H9 (cell line): ENCODE measurements at regions not wholly inside any gene's neighbourhood (a gene's known extent, or its start where the extent isn't known, plus 50 kb on each side); places are given as distances from the start of the nearest gene placed in this dataset.

Experiments used
- DNase-seq: peaks from one replicate; pipeline ENCODE4 v3.0.0-alpha.2; 2017
- H2AFZ ChIP-seq: one replicate; pipeline ENCODE4 v1.6.1; 2013; ENCODE audit warnings: mild to moderate bottlenecking, low read length, control low read depth, moderate library complexity
- H2AK5ac ChIP-seq: 2 replicates; pipeline ENCODE4 v1.6.1; 2013; ENCODE audit warnings: low read length, control low read depth, mixed read lengths; ENCODE audit not compliant: insufficient read length
- H2BK120ac ChIP-seq: one replicate; pipeline ENCODE4 v1.6.1; 2013; ENCODE audit warnings: low read depth, mild to moderate bottlenecking, low read length, control low read depth, inconsistent platforms; ENCODE audit not compliant: poor library complexity, severe bottlenecking
- H2BK12ac ChIP-seq: 2 replicates; pipeline ENCODE4 v1.6.1; 2013; ENCODE audit warnings: low read length, control low read depth, mixed read lengths, low read depth; ENCODE audit not compliant: insufficient read length
- H2BK15ac ChIP-seq: 2 replicates; pipeline ENCODE4 v1.6.1; 2013; ENCODE audit warnings: low read depth, low read length, control low read depth
- H2BK20ac ChIP-seq: one replicate; pipeline ENCODE4 v1.6.1; 2013; ENCODE audit warnings: low read depth, mild to moderate bottlenecking, low read length, control low read depth, inconsistent platforms; ENCODE audit not compliant: poor library complexity, severe bottlenecking
- H2BK5ac ChIP-seq: 2 replicates; pipeline ENCODE4 v1.6.1; 2013; ENCODE audit warnings: low read length, control low read depth, mixed read lengths; ENCODE audit not compliant: insufficient read length
- H3K14ac ChIP-seq: 2 replicates; pipeline ENCODE4 v1.6.1; 2013; ENCODE audit warnings: low read length, control low read depth; ENCODE audit not compliant: insufficient read depth
- H3K18ac ChIP-seq: 2 replicates; pipeline ENCODE4 v1.6.1; 2013; ENCODE audit warnings: low read depth, mild to moderate bottlenecking, mixed read lengths, low read length, control low read depth; ENCODE audit not compliant: insufficient read length
- H3K23ac ChIP-seq: 2 replicates; pipeline ENCODE4 v1.6.1; 2013; ENCODE audit warnings: low read length, control low read depth, mixed read lengths, low read depth; ENCODE audit not compliant: insufficient read length
- H3K23me2 ChIP-seq: 2 replicates; pipeline ENCODE4 v1.6.1; 2013; ENCODE audit warnings: low read depth, mild to moderate bottlenecking, mixed read lengths, low read length, control low read depth; ENCODE audit not compliant: insufficient read length, poor library complexity, severe bottlenecking
- H3K27ac ChIP-seq: 2 replicates; pipeline ENCODE4 v1.5.1; 2013; ENCODE audit warnings: low read length, control low read depth, mixed read lengths, low read depth; ENCODE audit not compliant: insufficient read length
- H3K27me3 ChIP-seq: 2 replicates; pipeline ENCODE4 v1.6.1; 2013; ENCODE audit warnings: low read length, control low read depth, inconsistent platforms; ENCODE audit not compliant: insufficient read depth
- H3K4ac ChIP-seq: 2 replicates; pipeline ENCODE4 v1.6.1; 2013; ENCODE audit warnings: low read depth, mild to moderate bottlenecking, control low read depth, inconsistent platforms, low read length, moderate library complexity
- H3K4me1 ChIP-seq: 2 replicates; pipeline ENCODE4 v1.6.1; 2013; ENCODE audit warnings: low read length, control low read depth, inconsistent platforms; ENCODE audit not compliant: insufficient read depth
- H3K4me2 ChIP-seq: 2 replicates; pipeline ENCODE4 v1.6.1; 2013; ENCODE audit warnings: low read length, control low read depth, mixed read lengths; ENCODE audit not compliant: insufficient read length, insufficient read depth
- H3K56ac ChIP-seq: 2 replicates; pipeline ENCODE4 v1.6.1; 2013; ENCODE audit warnings: low read depth, mild to moderate bottlenecking, mixed read lengths, low read length, control low read depth; ENCODE audit not compliant: insufficient read length
- H3K79me1 ChIP-seq: 2 replicates; pipeline ENCODE4 v1.6.1; 2013; ENCODE audit warnings: low read depth, mild to moderate bottlenecking, moderate library complexity, low read length, control low read depth, inconsistent platforms; ENCODE audit not compliant: insufficient read depth, poor library complexity, severe bottlenecking
- H3K79me2 ChIP-seq: 2 replicates; pipeline ENCODE4 v1.6.1; 2013; ENCODE audit warnings: low read length, control low read depth, inconsistent platforms; ENCODE audit not compliant: insufficient read depth
- H3K9ac ChIP-seq: 2 replicates; pipeline ENCODE4 v1.6.1; 2013; ENCODE audit warnings: low read length, control low read depth, mixed read lengths; ENCODE audit not compliant: insufficient read length; ENCODE audit errors: extremely low read depth
- H3K9me3 ChIP-seq: one replicate; pipeline ENCODE4 v1.6.1; 2013; ENCODE audit warnings: low read depth, low read length, inconsistent platforms; ENCODE audit not compliant: control insufficient read depth
- H3T11ph ChIP-seq: one replicate; pipeline ENCODE4 v1.6.1; 2013; ENCODE audit warnings: mild to moderate bottlenecking, low read length, control low read depth, inconsistent platforms
- H4K20me1 ChIP-seq: one replicate; pipeline ENCODE4 v1.6.1; 2013; ENCODE audit not compliant: control insufficient read depth, insufficient read length, insufficient read depth
- H4K5ac ChIP-seq: 2 replicates; pipeline ENCODE4 v1.6.1; 2013; ENCODE audit warnings: low read depth, mild to moderate bottlenecking, mixed read lengths, low read length, control low read depth; ENCODE audit not compliant: insufficient read length
- H4K8ac ChIP-seq: replicated peaks from 2 replicates; pipeline ENCODE4 v1.6.1; 2013; ENCODE audit warnings: low read length, control low read depth, mixed read lengths, low read depth; ENCODE audit not compliant: insufficient read length
- H4K91ac ChIP-seq: 2 replicates; pipeline ENCODE4 v1.6.1; 2013; ENCODE audit warnings: low read depth, mild to moderate bottlenecking, moderate library complexity, mixed read lengths, low read length, control low read depth; ENCODE audit not compliant: insufficient read length
- H3K27ac Mint-ChIP-seq, 3 experiments: 2 replicates in 2 of 3; 3 replicates in 1 of 3; pipeline ENCODE4 v1.8.0; 2020 to 2021; ENCODE audit warnings: mixed read lengths in 3 of 3, mild to moderate bottlenecking in 1 of 3, moderate library complexity in 1 of 3
- H3K27me3 Mint-ChIP-seq: 2 replicates; pipeline ENCODE4 v1.8.0; 2021; ENCODE audit warnings: low read depth, mild to moderate bottlenecking, moderate library complexity, mixed read lengths
- H3K36me3 Mint-ChIP-seq, 3 experiments: 2 replicates in 2 of 3; 3 replicates in 1 of 3; pipeline ENCODE4 v1.8.0; 2020 to 2021; ENCODE audit warnings: low read depth in 3 of 3, mixed read lengths in 3 of 3; ENCODE audit not compliant: insufficient read depth in 1 of 3
- H3K4me1 Mint-ChIP-seq, 2 experiments: 2 replicates each; pipeline ENCODE4 v1.8.0; 2020; ENCODE audit warnings: mixed read lengths in 2 of 2
- H3K4me3 Mint-ChIP-seq, 2 experiments: 2 replicates in 1 of 2; 3 replicates in 1 of 2; pipeline ENCODE4 v1.8.0; 2020 to 2021; ENCODE audit warnings: mild to moderate bottlenecking in 2 of 2, mixed read lengths in 2 of 2, moderate library complexity in 1 of 2
- H3K9me3 Mint-ChIP-seq, 2 experiments: 2 replicates in 1 of 2; 3 replicates in 1 of 2; pipeline ENCODE4 v1.8.0; 2020; ENCODE audit warnings: mild to moderate bottlenecking in 2 of 2, mixed read lengths in 2 of 2, moderate library complexity in 1 of 2
- CTCF ChIP-seq: fragments of 200-600 bp; sonication (generic); conservative IDR thresholded peaks from 3 replicates; pipeline ENCODE4 v1.8.0; 2021; ENCODE audit warnings: antibody characterized with exemption, mild to moderate bottlenecking
- WGBS: extraction: QIAGEN DNeasy Blood & Tissue Kit; methylation state at CpG from one replicate; pipeline ENCODE4 v1.1.7; 2013; ENCODE audit warnings: missing lambda C conversion rate, low lambda C conversion rate, mixed read lengths; ENCODE audit not compliant: insufficient read length; ENCODE audit errors: extremely low coverage; 5-methylcytosine and 5-hydroxymethylcytosine counted together

- WGBS = no CpG with 5 or more reads among the region's 4 CpGs
- no peak overlapping the region for H2AFZ ChIP-seq
- no peak overlapping the region for H3K56ac ChIP-seq
- H2AK5ac ChIP-seq = no peak overlapping the region
- H3K4me3 Mint-ChIP-seq = no peak overlapping the region
- no peak overlapping the region for H3K18ac ChIP-seq
- no peak overlapping the region for H2BK15ac ChIP-seq
- no peak overlapping the region for H3K4me2 ChIP-seq
- no peak for TF ChIP-seq CTCF
- no peak overlapping the region for H3T11ph ChIP-seq
- no peak overlapping the region for H2BK5ac ChIP-seq
- no peak overlapping the region for H2BK12ac ChIP-seq
- H3K79me1 ChIP-seq = no peaks in the 10 kb centered on the region
- DNase-seq = no peak
- H4K5ac ChIP-seq = no peak overlapping the region
- H3K9me3 Mint-ChIP-seq = peaks cover 0 to 3% of the 10 kb centered on the region in 2 experiments; a peak in 1 of 5 replicates
- H4K8ac ChIP-seq = no peak overlapping the region
- H3K23ac ChIP-seq = no peak overlapping the region
- H3K27me3 ChIP-seq = no peaks in the 10 kb centered on the region
- no peaks in the 10 kb centered on the region for H3K9me3 ChIP-seq
- H3K4me1 Mint-ChIP-seq = 0 out of 4 replicates have a peak, but pooled peaks cover 0 to 2% of the 10 kb centered on the region in 2 experiments
- H4K20me1 ChIP-seq = no peaks in the 10 kb centered on the region
- no peak overlapping the region for H2BK20ac ChIP-seq
- no peaks in the 10 kb centered on the region for H3K23me2 ChIP-seq
- no peaks in the 10 kb centered on the region for H3K79me2 ChIP-seq
- no peak overlapping the region for H3K9ac ChIP-seq
- no peak overlapping the region for H3K27ac ChIP-seq
- H3K14ac ChIP-seq = no peak overlapping the region
- H2BK120ac ChIP-seq = no peak overlapping the region
- no peak overlapping the region for H3K4ac ChIP-seq
- no peaks in the 10 kb centered on the region for H3K27me3 Mint-ChIP-seq
- H3K36me3 Mint-ChIP-seq = peaks cover 3 to 8% (median 4%) of the 10 kb centered on the region in 3 experiments; a peak in 5 of 7 replicates
- no peak overlapping the region for H3K27ac Mint-ChIP-seq
- H3K4me1 ChIP-seq = no peaks in the 10 kb centered on the region
- no peak overlapping the region for H4K91ac ChIP-seq
These were observed 91.6 kb upstream of the ODAD2 start for GRCh38 chr10:28090506-28090905.
